NCI-H2196 treated with DMSO at 0.1 percent for 48 hours (cell line): ENCODE measurements at regions not wholly inside any gene's neighbourhood (a gene's known extent, or its start where the extent isn't known, plus 50 kb on each side); places are given as distances from the start of the nearest gene placed in this dataset.

Experiments
- DNase-seq: peaks from one replicate; lab custom pipeline; 2025; ENCODE audit not compliant: unreplicated experiment; lab: John Stamatoyannopoulos, UW

DNA sequence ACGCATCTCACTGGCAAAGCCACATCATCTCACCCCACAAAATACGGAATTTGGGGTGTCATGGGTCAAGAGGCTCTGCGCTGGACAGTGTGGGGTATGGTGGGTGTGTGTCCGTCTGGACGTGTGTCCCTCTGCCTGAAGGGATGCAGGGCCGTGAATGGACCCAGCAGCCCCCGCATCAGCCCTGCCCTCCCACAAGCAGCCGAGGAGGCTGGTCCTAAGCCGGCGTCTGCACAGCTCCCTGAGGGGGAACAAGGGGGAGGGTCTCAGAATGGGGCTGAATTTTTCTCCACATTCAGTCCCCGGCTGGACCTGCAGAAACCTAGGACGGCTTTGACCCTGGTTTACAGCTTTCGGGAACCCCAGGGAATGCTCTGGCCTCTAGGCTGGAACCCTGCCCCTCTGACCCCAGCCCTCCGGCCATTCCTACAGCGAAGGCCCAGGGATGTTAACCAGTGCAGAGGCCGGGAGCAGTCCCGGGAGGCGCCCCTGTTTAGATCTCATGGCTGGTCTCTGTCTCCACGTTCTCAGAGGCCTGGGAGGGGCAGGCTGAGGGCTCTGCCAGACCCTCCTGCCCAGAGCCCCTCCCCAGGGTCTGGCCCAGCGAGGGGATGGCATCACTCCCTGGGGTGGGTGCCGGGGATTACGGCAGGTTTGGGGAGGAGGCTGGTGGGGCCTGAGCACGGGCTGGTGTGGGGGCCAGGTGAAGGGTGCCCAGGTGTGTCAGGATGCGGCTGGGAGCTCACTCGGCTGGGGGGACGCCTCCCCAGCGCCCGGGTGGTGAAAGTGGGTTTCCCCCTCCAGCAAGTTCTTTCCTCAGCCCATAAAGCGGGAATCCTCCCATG is 156.5 kb upstream of the C14orf180 start:
- DNase-seq = no peak

DNA sequence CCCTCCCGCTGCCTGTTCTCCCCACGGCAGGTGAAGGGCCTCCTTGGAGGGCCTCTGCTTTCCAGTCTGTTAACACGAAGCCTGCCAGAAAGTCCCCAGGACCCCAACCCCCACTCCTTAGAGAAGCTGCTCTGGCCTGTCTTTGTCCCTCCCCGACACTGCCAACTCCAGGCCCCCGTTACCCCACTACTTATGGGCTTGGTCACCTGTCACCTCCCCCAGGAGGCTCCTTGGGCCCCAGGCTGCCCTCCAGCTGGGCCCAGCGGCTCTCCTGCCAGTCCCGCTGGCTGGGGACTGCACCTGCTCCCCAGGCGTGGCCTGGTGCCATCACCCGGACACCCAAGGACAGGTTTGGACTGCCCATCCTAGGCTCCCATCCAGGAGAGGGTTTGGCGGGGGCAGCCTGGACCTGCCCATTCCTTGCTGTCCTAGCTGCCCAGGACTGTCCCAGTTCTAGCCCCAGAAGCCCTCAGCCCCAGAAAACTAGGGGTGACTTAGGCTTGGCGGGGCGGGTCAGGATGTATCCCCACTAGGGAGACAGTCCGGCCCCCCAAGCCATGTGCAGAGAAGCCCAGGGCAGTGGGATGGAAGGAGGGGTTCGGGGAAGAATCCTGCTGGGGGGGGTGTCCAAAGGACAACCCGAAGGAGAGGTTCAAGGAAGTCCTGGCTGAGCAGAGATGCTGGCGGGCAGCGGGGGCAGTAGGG is 155.7 kb upstream of the C14orf180 start:
- DNase-seq = no peak

DNA sequence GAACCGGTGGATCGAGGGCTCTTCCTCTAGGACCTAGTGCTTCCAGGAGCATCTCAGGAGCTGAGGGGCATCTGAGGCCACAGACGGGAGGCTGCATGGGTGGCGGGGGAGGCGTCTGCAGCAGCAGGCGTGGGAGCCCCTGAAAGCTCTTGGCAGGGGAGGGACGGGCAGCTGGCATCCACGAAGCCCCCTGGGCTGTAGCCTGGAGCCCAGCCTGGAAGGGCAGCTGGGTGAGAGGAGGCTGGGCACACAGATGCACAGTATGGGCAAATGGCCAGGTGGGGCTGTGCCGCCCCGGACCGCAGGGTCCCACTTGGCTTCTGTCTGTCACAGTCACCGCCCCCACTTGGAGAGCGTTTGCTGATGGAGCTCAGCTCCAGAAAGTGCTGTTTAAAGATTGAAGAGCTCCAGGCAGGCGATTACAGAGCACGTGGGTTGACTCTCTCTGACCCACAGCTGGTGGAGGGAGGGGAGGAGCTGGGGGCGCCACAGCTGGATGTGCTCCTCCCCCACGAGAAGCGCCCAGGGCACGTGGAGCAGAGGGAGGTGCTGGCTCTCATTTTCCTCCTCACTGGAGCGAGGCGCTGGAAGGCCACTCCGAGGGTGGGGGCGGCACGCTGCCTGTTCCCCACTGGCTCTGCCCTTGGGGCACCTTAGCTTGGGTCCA is 155.0 kb upstream of the C14orf180 start:
- DNase-seq = peak; percentile 20

DNA sequence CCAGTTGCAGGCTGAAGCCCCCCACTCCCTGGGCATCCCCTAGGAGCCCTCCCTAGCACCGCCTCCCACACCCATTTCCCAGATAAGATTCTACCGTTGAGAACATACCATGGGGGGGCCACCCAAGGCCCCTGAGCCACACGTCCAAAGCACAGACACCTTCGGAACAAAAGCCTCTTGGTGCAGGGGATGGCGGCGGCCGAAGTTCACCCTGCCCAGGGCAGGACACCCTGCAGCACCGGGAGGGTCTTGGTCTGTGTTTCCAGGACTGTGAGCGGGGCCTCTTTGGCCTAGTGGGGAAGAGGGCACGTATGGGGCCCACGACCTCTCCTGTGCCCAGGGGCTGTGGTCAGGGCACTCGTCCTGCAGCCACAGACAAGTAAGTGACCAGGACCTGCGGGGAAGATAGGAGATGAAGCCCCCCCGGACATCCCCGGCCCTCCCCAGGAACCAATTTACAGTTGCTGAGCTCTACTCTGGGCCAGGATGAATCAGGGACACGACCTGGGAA is 154.3 kb upstream of the C14orf180 start:
- no peak for DNase-seq

DNA sequence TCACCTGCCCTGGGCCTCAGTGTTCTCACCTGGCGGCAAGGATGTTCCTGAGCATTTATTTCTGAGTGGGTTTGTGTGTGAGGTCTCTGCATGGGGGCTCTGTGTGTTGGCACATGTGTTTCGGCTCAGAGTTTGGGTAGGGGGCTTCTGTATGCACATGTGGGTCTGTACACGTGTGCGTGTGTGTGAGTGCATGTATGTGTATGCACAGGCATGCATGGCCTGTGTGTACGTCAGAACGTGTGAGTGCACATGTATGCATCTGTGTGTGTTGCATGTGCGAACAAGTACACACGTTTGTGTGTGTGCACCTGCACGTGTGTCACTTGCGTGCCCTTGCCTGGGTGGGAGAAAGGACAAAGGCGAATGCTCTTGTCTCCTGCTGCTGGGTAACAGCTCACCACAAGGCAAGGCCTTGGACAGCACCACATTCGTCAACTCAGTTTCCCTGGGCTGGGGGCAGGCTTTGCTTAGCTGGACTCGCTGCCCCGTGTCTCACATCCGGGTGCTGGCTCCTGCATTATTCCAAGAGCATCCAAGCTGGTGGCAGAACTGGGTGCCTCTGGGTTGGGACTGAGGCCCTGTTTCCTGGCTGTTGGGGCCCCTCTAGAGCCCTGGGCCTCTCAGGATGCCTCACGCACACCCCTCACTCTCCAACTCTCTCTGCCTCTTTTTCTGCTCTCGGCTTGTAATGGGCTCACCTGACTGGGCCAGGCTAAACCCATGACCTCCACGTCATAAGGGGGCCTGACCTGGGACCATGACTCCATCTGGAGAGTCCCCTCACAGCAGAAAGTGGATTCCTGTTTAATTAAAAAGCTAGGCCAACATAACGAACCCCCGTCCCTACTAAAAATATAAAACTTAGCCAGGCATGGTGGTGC is 153.6 kb upstream of the C14orf180 start:
- DNase-seq = no peak

DNA sequence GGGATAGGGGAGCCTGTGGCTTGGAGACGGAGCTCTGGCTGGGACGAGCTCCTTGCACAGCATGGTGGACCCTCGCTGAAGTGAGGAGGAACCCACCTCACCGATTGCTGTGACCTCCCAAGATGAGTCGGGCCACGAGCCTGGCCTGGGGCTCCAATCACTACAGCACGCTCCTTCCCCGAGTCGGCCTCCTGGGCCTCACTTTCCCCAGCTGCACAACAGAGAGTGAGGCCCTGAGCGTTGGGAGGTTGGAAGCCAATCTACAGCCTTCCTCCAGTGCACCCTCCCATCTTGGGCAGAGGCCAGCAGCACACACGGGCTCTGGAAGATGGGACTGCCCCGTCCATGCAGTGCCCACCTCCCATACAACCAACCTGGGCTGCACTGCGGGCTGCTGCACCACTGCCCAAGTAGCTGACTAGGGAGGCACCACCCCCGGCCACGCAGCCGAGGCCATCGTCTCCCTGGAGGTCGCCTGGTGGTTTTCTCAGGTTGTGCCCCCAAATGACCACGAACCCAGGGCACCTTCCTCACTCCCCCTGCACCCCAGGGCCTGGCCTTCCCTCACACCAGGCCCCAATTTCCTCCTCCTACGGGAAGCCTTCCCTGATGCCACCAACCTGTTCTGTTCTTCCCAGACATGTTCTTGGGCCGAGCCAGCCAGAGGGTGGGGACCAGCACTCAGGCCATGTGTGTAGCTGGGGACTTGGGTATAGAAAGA is 152.3 kb upstream of the C14orf180 start:
- DNase-seq = no peak

DNA sequence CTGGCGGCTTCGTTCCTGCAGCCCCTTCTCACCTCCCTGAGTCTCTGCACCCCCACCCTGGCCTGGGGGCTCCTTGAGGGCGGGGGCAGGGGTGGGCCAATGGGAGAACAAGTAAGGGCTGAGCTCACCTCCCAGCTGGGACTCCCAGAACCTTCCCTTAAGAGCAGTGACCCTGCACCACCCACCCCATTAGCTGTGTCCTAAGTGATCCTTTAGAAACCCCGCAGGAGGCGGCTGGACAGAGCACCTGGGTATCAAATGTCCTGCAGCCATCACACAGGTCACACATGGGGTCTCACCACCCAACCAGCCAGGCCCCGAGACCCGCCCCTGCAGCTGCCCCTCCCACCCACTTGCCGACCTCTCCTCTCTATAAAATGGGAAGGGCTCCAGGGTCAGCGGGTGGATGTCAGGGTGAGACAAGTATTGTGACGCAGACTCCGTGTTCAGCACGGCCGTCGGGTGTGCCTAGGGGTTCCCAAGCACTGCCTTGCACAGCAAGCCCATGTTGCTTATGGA is 151.2 kb upstream of the C14orf180 start:
- DNase-seq = no peak

DNA sequence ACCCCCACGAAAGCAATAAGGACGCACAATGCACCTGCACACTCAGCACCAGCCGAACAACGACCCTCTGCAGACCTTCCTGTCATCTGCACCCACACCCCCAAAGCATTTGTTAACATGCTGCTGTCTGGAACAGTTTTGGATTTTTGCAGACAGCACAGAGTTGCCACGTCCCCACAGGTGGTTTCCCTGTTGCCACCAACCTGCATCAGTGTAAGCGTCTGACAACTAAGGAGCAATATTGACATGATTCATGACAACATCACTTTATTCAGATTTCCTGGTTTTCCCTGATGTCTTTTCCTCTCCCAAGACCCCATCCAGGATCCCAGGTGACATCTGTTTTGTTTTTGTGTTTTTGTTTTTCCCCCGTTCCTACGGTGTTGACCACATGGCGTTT is 150.7 kb upstream of the C14orf180 start:
- DNase-seq = no peak

DNA sequence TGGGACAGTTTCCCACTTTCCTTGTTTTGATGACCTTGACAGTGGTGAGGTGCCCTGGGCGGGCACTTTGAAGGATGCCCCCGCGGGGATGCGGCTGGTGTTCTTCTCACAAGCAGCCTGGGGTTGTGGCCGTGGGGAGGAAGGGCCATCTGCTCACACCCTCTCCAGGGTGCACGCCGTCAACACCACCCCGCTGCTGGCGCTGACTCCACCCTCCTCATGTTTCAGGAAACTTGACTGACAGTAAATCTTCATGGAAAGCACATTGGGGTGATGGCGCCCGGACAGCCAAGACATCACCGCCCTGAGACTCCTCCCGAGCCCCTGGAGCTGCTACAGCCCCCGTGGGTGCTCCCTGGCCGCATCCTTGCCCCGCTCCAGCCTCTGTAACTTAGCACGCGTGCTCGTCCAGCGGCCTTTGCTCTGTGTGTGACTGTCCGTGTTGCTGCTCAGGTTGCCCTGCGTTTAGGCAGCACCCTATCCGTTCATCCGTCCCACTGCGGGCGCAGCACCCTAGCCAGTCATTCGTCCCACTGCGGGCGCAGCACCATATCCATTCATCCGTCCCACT is 150.2 kb upstream of the C14orf180 start:
- no peak for DNase-seq

DNA sequence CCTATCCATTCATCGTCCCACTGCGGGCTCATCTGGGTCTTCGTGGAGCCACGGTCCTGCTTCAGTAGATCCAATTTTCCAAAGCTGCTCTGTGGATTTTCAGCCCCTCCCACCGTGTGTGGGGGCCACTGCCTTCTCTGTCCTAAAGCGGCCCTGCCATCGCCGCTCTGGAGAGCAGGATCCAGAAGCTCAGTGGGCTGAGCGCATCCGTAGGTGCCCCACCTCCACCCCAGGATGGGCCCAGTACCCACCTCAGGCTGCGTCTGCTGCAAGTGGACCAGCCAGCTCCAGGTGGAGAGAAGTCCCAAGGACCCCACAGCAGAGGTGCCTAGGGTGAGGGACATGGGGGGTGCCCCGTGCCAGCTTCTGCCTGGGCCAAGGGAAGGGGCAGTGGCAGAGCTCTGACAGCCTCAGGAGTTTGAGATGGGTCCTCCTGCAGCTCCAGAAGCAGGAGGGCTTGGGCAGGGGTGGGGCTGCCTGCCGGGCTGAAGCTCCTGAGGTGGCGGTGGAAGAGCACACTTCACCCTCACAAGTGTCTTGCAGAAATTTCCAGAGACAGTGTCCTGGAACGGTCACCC is 148.1 kb upstream of the C14orf180 start:
- no peak for DNase-seq

DNA sequence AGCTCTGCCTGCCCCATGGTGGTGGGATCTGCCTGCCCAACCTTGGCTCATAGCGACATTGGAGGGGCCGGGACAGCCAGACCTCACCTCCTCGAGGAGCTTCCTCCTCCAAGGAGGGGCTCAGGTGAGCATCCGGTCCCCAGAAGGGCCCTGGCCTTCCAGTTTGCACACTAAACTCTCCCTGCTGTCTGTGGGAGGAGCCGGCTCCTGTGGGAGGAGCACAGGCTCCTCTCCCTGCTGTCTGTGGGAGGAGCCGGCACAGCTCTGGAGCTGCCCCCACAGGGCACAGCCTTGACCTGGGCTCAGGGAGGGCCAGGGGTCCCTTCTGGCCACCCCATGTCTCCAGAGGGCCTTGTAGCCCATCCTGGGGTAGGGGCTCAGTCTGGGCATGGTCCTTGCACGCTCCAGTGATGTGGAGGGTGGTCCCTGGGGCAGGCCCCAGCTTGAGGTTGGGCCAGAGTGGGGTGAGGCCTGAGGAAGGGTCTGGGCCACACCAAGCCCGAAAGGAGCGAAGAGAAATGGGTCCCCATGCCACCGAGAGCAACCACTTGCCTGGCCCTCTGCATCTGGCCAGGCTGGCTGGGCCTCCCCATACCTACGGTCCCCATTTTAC is 147.5 kb upstream of the C14orf180 start:
- DNase-seq = no peak

DNA sequence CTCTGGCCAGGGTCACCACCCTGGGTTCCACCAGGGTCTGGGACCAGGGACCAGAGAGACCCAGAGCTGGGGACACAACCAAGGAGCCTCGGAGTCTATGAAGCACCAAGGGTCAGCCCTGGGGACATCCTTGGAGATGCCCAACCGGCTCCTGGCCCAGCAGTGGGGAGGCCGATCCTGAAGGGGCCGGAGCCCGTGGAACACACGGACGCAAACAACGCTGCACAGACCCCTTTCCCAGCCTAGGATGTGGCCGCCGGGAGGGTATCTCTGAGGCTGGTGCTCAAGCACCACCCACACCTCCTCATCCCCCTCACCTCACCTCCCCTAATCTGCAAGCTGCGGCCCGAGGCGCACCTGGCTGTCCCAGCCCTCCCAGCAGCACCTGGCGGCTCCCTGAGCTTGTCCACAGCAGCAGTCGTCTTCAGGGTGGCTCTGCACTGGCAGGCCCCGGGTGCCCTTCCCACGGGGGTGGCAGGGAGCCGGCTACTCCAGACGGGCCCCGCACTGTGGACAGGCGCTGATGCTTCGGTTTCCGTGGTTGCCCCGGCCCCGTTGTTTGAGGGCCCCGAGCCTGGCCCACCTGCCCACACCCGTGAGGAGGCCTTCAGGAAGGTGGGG is 146.8 kb upstream of the C14orf180 start:
- no peak for DNase-seq

DNA sequence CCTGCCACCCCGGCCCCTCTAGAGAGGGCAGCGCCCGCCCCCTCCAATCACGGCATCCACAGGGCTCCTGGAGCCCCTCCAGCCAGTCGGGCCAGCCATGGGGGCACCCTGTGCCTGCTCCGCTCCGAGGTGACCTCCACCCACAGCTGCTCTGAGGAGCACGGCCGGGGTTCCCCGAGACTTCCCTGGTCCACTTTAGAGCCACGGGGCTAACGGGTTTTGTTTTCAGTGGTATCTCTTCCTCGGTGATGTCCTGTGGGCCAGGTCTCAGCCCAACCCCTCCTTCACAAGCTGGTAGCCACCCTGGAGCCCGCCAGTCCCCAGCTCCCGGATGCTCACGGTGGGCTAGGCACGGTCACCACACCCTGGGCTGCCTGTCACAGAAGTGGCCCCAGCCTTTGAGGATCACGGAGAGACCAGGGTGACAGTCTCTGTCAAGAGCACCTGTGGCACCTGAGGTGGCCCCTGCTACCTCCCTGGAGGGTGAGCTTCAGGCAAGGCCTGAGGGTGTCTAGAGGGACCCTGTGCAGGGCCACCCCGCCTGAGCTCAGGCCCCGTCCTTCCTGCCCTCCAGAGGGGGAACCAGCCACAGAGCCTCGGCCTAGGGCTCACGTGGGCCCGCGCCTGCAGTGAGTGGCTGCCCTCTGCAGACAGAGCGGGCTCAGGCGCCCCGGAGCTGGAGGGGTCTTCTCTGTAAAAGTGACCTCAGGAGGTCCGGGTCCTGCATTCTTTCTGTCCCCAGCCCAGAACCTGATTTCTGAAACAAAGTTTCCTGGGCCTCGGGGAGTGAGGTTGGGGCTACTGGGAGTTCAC is 146.0 kb upstream of the C14orf180 start:
- no peak for DNase-seq

DNA sequence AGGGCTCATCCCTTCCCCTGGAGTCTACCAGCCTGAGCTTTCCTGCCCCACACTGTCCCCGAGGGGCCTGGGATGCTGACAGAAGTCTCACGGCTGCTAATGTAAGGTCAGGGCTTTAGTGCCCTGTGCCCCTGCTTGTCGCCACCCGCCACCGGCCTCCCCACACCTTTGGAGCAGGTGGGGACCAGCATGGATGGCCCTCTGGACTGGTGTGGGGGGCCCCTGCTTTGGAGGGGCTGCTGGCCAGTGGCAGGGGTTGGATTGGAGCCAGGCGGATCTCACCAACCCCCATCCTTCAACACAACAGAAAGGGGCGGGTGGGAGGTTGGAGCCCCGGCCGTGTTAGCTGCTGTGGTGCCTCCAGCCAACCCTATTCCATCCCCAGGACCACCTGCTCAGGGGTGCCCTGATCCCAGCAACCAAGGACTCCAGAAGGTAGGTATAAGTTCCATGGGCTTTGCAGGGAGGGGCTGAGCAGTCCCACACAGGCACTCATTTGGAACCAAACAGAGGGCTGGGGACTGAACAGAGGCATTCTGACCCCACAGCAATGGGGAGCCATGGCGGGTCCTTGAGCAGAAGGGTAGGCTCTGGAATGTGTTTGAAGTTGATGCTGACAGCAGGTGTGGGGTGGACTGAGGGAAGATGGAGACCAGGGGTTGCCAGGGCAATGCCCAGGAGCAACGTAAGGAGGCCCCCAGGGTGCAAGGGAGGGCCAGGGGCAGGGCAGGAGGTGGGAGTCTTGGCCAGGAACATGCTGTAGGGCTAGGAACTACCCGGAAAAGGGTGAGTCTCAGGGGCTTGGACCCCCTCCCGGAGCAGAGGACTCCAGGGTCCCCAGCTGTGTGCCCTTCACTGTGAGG is 145.1 kb upstream of the C14orf180 start:
- DNase-seq = no peak

DNA sequence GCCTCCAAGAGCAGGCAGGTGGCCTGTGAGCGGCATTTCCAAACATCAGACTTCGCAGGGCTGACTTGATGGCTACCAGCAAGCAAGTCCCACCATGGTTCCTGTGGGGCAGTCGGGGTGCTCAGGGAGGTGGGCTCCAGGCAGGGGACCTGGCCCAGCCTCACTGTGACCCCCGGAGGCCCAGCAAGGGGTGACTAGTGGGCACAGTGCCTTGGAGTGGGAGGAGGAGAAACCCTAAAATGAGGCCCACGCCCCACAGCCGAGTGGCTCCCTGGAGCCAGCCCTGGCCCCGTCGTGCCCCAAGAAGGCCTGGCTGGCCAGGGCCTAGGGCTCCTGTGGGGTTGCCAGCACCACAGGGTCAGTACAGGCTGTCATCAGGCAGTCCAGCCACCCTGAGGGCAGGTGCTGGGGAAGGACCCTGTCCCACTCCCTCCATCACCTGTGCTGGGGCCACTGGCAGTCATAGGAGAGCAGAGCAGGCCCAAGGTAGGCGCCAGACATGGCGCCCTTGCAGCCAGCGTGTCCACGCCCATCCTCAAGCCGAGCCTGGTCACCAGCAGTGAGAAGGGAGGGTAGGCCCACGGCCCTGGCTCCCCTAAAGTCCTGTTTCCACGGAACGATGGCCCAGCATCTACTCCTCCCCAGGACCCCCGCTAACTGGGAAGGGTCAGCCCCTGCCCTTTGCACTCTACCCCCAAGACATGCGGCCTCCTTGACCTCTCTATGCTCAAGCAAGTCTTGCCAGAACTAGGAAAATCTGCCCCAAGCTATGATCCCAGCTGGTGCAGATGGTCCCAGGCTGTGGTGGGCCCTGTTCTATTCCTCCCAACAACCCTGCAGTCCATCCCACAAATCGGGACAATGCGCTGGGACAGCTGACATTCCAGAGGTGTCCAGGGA is 144.2 kb upstream of the C14orf180 start:
- DNase-seq = no peak
